ENCODE measurements at regions not wholly inside any gene's neighbourhood (a gene's known extent, or its start where the extent isn't known, plus 50 kb on each side); places are given as distances from the start of the nearest gene placed in this dataset.

- TF ChIP-seq, protein P1, sequence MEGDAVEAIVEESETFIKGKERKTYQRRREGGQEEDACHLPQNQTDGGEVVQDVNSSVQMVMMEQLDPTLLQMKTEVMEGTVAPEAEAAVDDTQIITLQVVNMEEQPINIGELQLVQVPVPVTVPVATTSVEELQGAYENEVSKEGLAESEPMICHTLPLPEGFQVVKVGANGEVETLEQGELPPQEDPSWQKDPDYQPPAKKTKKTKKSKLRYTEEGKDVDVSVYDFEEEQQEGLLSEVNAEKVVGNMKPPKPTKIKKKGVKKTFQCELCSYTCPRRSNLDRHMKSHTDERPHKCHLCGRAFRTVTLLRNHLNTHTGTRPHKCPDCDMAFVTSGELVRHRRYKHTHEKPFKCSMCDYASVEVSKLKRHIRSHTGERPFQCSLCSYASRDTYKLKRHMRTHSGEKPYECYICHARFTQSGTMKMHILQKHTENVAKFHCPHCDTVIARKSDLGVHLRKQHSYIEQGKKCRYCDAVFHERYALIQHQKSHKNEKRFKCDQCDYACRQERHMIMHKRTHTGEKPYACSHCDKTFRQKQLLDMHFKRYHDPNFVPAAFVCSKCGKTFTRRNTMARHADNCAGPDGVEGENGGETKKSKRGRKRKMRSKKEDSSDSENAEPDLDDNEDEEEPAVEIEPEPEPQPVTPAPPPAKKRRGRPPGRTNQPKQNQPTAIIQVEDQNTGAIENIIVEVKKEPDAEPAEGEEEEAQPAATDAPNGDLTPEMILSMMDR (IDR thresholded peaks at IDR 0.05): no peak
- no peak for TF ChIP-seq ZFX (IDR thresholded peaks at IDR 0.05; ENCODE audit: borderline replicate concordance)
Observed at GRCh38 chr5:41641621-41642020, 131.2 kb upstream of the PLCXD3 start.
